ENCODE measurements at regions not wholly inside any gene's neighbourhood (a gene's known extent, or its start where the extent isn't known, plus 50 kb on each side); places are given as distances from the start of the nearest gene placed in this dataset.

DNA sequence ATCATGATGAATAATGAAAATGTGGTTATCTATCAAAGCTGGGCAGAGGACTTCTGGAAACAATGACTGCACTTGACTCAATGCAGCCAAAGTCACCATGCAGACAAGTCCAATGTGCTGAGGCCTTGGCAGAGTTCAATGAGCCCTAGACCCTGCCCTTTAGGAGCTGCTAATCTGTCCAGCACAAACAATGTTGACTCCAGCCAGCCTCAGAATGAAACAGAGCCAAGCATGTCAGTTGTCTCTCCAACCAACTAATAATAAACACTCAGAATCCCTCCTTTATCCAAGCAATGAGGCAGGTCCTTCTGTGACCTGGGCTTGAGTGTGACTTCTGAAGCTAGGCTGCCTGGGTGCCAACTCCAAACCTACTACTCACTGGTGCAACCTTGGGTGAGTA, 270.6 kb downstream of the BCL11A start:
- TF ChIP-seq, protein P1, sequence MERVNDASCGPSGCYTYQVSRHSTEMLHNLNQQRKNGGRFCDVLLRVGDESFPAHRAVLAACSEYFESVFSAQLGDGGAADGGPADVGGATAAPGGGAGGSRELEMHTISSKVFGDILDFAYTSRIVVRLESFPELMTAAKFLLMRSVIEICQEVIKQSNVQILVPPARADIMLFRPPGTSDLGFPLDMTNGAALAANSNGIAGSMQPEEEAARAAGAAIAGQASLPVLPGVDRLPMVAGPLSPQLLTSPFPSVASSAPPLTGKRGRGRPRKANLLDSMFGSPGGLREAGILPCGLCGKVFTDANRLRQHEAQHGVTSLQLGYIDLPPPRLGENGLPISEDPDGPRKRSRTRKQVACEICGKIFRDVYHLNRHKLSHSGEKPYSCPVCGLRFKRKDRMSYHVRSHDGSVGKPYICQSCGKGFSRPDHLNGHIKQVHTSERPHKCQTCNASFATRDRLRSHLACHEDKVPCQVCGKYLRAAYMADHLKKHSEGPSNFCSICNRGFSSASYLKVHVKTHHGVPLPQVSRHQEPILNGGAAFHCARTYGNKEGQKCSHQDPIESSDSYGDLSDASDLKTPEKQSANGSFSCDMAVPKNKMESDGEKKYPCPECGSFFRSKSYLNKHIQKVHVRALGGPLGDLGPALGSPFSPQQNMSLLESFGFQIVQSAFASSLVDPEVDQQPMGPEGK (CRISPR knock-in tag; IDR thresholded peaks at IDR 0.05; ENCODE audit: borderline replicate concordance) = no peak
- TF ChIP-seq RARB (CRISPR knock-in tag; IDR thresholded peaks at IDR 0.05) = no peak
- no peak for TF ChIP-seq ZC3H10 (CRISPR knock-in tag; IDR thresholded peaks at IDR 0.05)
- TF ChIP-seq TCF4 (CRISPR knock-in tag; IDR thresholded peaks at IDR 0.05; ENCODE audit: borderline replicate concordance) = no peak
- no peak for TF ChIP-seq ZNF565 (CRISPR knock-in tag; conservative IDR thresholded peaks at IDR 0.05; ENCODE audit: low read depth)
- TF ChIP-seq ARNTL (CRISPR knock-in tag; IDR thresholded peaks at IDR 0.05; ENCODE audit: borderline replicate concordance, low read depth) = no peak
- TF ChIP-seq ZFP3 (CRISPR knock-in tag; IDR thresholded peaks at IDR 0.05) = no peak
- no peak for TF ChIP-seq ISL1 (CRISPR knock-in tag; IDR thresholded peaks at IDR 0.05)
- no peak for TF ChIP-seq PPARA (CRISPR knock-in tag; IDR thresholded peaks at IDR 0.05; ENCODE audit: borderline replicate concordance)
- TF ChIP-seq ZNF8 (CRISPR knock-in tag; IDR thresholded peaks at IDR 0.05) = no peak
- no peak for TF ChIP-seq BACH2 (CRISPR knock-in tag; IDR thresholded peaks at IDR 0.05; ENCODE audit: borderline replicate concordance)
